RWPE2 (cell line): ENCODE measurements at regions not wholly inside any gene's neighbourhood (a gene's known extent, or its start where the extent isn't known, plus 50 kb on each side); places are given as distances from the start of the nearest gene placed in this dataset.

ENCODE experiments used
- ATAC-seq: fragments of 200-7000 bp; cut with Tn5 transposase; 3 replicates; pipeline ENCODE4 v1.9.1; 2021; ENCODE audit warnings: low read depth
- DNase-seq: peaks from one replicate; pipeline ENCODE4 v3.0.0-alpha.2; 2020; ENCODE audit warnings: low spot score
- H3K27ac ChIP-seq: fragments of 450-650 bp; 2 replicates; pipeline ENCODE4 v1.5.1; 2017; ENCODE audit warnings: mild to moderate bottlenecking; ENCODE audit not compliant: poor library complexity, severe bottlenecking
- H3K27me3 ChIP-seq: fragments of 250-450 bp; sonication (Bioruptor Pico); 2 replicates; pipeline ENCODE4 v1.5.1; 2021; ENCODE audit warnings: mild to moderate bottlenecking, moderate library complexity; ENCODE audit not compliant: insufficient read depth, poor library complexity, severe bottlenecking
- H3K36me3 ChIP-seq: fragments of 250-450 bp; sonication (Bioruptor Pico); 2 replicates; pipeline ENCODE4 v1.5.1; 2020; ENCODE audit warnings: low read depth, mild to moderate bottlenecking, moderate library complexity
- H3K4me1 ChIP-seq: fragments of 250-450 bp; sonication (Bioruptor Pico); 2 replicates; pipeline ENCODE4 v1.5.1; 2021; ENCODE audit warnings: mild to moderate bottlenecking, moderate library complexity; ENCODE audit not compliant: insufficient read depth, poor library complexity, severe bottlenecking
- H3K4me3 ChIP-seq: fragments of 250-450 bp; sonication (Bioruptor Pico); 2 replicates; pipeline ENCODE4 v1.5.1; 2021; ENCODE audit warnings: mild to moderate bottlenecking, moderate library complexity; ENCODE audit not compliant: severe bottlenecking
- H3K9me3 ChIP-seq: fragments of 250-450 bp; sonication (Bioruptor Pico); 2 replicates; pipeline ENCODE4 v1.5.1; 2021; ENCODE audit warnings: mild to moderate bottlenecking, moderate library complexity; ENCODE audit not compliant: severe bottlenecking
- TF ChIP-seq, protein P1 (sequence below): fragments of 450-650 bp; IDR thresholded peaks from one replicate; pipeline ENCODE4 v1.5.1; 2017; ENCODE audit warnings: mild to moderate bottlenecking, moderate library complexity; ENCODE audit not compliant: poor library complexity, severe bottlenecking

DNA sequence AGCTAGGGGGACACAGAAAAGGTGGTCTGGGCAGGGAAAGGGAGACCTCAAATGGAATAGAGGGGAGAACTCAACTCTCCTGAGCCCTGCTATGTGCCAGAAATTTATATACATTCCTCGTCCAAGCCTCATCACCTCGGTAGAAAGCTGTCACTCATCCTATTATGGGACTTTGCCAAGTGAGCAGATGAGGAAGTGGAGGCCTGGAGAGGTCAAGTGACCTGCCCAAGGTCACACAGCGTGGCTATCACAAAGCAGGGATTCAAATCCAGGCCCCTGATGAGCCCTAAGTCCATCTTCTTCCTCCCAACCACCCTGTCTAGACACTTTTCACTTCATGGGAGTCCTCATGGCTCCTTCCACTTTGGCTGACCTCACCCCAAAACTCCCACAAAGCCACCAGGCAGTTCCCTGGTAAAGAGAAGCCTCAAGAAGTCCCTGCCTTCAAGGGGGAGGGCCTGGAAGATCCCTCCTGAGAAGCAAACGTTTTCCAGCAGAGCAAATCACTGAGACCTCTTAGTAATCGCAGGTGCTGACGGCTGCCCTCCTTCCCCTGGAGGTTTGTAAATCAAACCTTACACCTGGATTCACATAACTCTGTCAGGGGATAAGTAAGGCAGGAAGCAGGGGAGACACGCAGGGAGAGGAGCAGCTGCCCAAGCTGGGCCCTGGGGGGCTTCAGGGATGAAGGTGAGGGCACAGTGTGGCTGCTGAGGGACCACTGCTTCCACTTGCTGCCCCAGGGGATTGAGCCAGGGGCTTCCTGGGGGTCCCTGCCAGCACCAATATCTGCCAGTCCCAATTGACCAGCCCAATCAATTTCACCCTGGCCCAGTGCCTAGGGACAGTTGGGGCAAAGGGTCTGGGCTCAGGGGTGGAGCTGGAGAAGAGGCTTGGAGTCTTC is 351.2 kb downstream of the MATN1 start:
- H3K4me3 ChIP-seq = no peak overlapping the region
- no peaks in the 10 kb centered on the region for H3K27me3 ChIP-seq
- DNase-seq (peak; percentile 32), ATAC-seq (no peak)
- H3K9me3 ChIP-seq = no peaks in the 10 kb centered on the region
- no peaks in the 10 kb centered on the region for H3K4me1 ChIP-seq
- H3K27ac ChIP-seq = no peak overlapping the region
- TF ChIP-seq, protein P1, sequence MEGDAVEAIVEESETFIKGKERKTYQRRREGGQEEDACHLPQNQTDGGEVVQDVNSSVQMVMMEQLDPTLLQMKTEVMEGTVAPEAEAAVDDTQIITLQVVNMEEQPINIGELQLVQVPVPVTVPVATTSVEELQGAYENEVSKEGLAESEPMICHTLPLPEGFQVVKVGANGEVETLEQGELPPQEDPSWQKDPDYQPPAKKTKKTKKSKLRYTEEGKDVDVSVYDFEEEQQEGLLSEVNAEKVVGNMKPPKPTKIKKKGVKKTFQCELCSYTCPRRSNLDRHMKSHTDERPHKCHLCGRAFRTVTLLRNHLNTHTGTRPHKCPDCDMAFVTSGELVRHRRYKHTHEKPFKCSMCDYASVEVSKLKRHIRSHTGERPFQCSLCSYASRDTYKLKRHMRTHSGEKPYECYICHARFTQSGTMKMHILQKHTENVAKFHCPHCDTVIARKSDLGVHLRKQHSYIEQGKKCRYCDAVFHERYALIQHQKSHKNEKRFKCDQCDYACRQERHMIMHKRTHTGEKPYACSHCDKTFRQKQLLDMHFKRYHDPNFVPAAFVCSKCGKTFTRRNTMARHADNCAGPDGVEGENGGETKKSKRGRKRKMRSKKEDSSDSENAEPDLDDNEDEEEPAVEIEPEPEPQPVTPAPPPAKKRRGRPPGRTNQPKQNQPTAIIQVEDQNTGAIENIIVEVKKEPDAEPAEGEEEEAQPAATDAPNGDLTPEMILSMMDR = no peak
- H3K36me3 ChIP-seq = no peaks in the 10 kb centered on the region

DNA sequence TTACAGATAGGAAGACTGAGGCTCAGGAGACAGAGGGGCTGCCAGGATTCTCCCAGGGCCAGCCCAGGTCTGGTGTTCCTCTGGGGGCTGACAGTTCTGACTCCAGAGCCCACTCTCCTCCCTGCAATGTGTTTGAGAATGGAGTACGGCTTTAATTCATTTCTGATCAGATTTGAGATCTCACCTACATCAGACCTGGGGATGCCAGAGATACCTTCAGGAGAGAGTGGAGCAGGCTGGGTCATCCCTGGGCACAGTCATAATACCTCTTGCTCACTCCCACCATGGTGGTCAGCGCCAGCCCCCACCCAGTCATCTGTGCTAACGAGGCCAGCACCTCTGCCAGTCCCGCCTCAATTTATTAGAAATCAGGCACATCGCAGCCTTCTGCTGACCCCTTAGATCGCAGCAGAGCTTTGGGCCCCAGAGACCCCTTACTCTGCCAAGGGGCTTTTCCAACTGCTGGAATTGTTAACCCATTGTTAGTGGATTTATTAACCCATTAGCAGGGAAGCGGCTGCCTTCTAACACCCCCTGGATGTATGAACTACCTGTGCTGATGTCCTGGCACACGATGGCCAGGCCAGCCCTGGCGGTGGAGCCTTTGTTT is 352.1 kb downstream of the MATN1 start:
- DNase-seq (peak; percentile 23), ATAC-seq (no peak)
- TF ChIP-seq, protein P1 = no peak
- Histone ChIP-seq H3K36me3 (no peaks in the 10 kb centered on the region), H3K27ac (no peak overlapping the region), H3K9me3 (no peaks in the 10 kb centered on the region), H3K27me3 (no peaks in the 10 kb centered on the region), H3K4me3 (no peak overlapping the region), H3K4me1 (no peaks in the 10 kb centered on the region)

DNA sequence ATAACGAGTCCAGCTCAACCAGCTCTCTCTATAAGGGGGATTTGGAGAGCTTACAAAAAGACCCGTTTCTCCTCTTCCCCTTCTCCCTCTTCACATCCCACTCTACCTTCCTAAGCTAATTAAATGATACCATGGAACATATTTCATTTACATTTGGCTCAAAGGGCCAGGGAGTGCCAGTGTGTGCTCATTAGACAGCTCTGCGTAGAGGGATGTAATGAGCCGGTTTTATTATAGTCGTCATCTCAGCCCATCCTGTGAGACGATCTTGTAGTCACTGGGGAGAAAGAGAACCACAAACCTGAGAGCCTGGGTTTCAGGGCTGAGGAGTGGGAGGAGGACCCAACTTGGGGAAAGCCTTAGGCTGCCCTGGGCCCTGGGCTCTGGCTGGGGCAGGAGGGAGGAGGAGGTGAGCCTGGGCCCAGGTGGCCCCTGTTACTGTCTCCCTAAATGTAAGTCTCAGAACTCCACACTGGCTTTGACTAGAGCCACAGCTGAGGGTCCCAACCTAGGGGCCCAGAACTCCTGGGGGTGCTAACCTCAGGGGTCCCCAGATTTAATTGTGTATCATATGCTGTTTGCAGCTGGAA is 354.6 kb downstream of the MATN1 start:
- DNase-seq = peak; percentile 22
- H3K27ac ChIP-seq = no peak overlapping the region
- H3K9me3 ChIP-seq = no peaks in the 10 kb centered on the region

DNA sequence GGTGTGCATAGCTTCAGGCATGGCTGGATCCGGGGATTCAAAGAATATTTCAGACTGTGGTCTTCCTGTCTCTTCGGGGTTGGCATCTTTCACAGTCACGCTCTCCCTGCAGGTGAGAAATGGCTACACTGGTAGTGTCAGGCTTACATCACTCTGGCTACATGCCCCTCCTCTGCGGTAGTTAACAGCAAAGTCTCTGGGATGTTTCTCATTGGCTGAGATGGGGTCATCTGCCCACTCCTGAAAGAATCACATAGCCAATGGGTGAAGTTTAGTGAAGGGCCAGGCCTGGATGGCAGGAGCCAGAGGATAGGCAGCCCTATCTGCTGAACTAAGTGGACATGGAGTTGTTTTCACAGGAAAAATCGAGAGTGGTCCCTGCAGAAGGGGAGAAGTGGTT is 356.5 kb downstream of the MATN1 start:
- Histone ChIP-seq H3K27me3 (no peaks in the 10 kb centered on the region), H3K4me1 (no peaks in the 10 kb centered on the region), H3K36me3 (no peaks in the 10 kb centered on the region), H3K27ac (no peak overlapping the region), H3K4me3 (no peak overlapping the region), H3K9me3 (no peaks in the 10 kb centered on the region)
- DNase-seq = no peak
- no peak for ATAC-seq
- TF ChIP-seq, protein P1 = no peak

More for the DNA sequence above, 354.6 kb downstream of the MATN1 start:
- no peak for ATAC-seq
- Histone ChIP-seq H3K4me3 (no peak overlapping the region), H3K36me3 (no peaks in the 10 kb centered on the region), H3K4me1 (no peaks in the 10 kb centered on the region), H3K27me3 (no peaks in the 10 kb centered on the region)
- TF ChIP-seq, protein P1 = no peak
